Activated CD4-positive, alpha-beta T cell treated with anti-CD3 and anti-CD28 coated beads for 36 hours (primary cell): ENCODE measurements at regions not wholly inside any gene's neighbourhood (a gene's known extent, or its start where the extent isn't known, plus 50 kb on each side); places are given as distances from the start of the nearest gene placed in this dataset.

Experiments
- ATAC-seq: fragments of 200-7000 bp; cut with Tn5 transposase; one replicate; pipeline ENCODE4 v1.10.0; 2021; ENCODE audit warnings: mild to moderate bottlenecking, moderate library complexity
- CTCF ChIA-PET: fragments of 350-600 bp; sonication (Branson Sonifier 250); formaldehyde crosslinking; loops from one replicate; lab custom pipeline; 2021; ENCODE audit warnings: antibody characterized with exemption; lab: Charles Lee
- POLR2A ChIA-PET: fragments of 350-600 bp; sonication (Branson Sonifier 250); formaldehyde crosslinking; loops from one replicate; lab custom pipeline; 2021; ENCODE audit warnings: antibody characterized with exemption, inconsistent platforms; lab: Charles Lee
- DNase-seq: peaks from one replicate; pipeline ENCODE4 v3.0.0-alpha.2; 2020
- H3K27ac Mint-ChIP-seq: one replicate; pipeline ENCODE4 v1.8.0; 2021; ENCODE audit warnings: mixed read lengths
- H3K27me3 Mint-ChIP-seq: one replicate; pipeline ENCODE4 v1.8.0; 2021; ENCODE audit warnings: mixed read lengths
- H3K36me3 Mint-ChIP-seq: one replicate; pipeline ENCODE4 v1.8.0; 2021; ENCODE audit warnings: low read depth, mixed read lengths
- H3K4me1 Mint-ChIP-seq: one replicate; pipeline ENCODE4 v1.8.0; 2021; ENCODE audit warnings: mixed read lengths
- H3K4me3 Mint-ChIP-seq: one replicate; pipeline ENCODE4 v1.8.0; 2021; ENCODE audit warnings: mild to moderate bottlenecking, moderate library complexity, mixed read lengths
- H3K9me3 Mint-ChIP-seq: one replicate; pipeline ENCODE4 v1.8.0; 2021; ENCODE audit warnings: low read depth, mixed read lengths
- intact Hi-C, 2 experiments: fragments of 100-400 bp; cut with DNase I in 1 of 2; cut with micrococcal nuclease in 1 of 2; formaldehyde crosslinking; loops; one replicate each; pipeline versions ENCODE4 v1.14.2 to v1.15.1; 2022 to 2024; cut with DNase I, micrococcal nuclease

DNA sequence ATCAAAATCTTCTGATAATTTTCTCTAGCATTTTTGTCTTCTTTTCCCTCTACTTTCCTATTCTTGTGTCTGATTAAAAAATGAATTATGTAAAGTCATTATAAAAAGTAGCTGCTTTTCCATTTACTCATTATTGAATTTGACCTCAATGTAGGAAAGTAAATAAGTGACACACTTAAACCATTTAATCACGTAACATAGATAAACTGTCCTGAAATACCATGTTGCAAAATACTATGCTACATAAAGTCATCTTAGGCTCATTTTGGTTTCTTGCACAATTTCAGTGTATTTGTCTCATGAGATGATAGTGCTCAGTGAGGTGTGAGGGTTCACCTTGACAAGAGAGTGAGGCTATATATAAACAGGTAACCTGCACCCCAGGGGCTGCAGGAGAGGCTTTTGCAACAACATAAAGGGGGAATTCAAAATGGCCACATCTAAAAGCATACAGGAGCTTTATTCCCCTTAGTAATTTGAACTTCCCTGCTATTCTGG lies 502.7 kb downstream of the RNF144A start:
- ChIA-PET POLR2A (no interaction called here), CTCF (interaction anchor here (1.0 to 1.4 kb wide), 2 partner anchors 9 to 322 kb away, joined by 3 to 4 read pairs; no protein-coding TSS in a partner anchor)
- no peak for ATAC-seq
- intact Hi-C loops: loop anchor here in 1 of 2 experiments (5.0 kb wide), 1 partner anchor 218 kb away; no protein-coding TSS in a partner anchor
- no peak for DNase-seq
- Mint-ChIP-seq H3K36me3 (peaks cover 3% of the 10 kb centered on the region), H3K9me3 (peaks cover 6% of the 10 kb centered on the region), H3K27ac (no peak overlapping the region), H3K4me3 (no peak overlapping the region), H3K27me3 (peaks cover 17% of the 10 kb centered on the region), H3K4me1 (peaks cover 4% of the 10 kb centered on the region)

DNA sequence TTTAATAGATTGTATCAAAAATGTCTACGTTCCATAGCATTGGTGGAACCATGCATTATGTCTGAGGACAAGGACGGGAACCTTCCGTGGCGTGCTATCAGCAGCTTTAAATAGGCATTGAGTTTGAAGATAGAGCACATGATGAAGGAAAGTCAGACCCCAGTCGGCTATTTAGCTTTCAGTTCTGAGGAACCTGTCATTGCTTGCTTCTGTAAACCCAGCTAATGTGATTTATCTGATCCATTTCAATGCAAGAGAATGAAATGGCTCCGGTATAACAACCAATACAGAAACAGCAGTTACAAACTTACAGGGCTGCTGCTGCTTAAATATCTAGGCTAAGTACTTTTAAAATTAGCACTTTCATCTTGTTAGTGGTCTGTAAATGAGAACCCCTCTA lies 503.3 kb downstream of the RNF144A start:
- Mint-ChIP-seq H3K27ac (no peak overlapping the region), H3K27me3 (peaks cover 17% of the 10 kb centered on the region), H3K4me3 (no peak overlapping the region), H3K36me3 (peaks cover 3% of the 10 kb centered on the region), H3K9me3 (peaks cover 6% of the 10 kb centered on the region), H3K4me1 (peaks cover 4% of the 10 kb centered on the region)
- ATAC-seq (no peak), DNase-seq (no peak)
- intact Hi-C loops: loop anchor here in 1 of 2 experiments (5.0 kb wide), 1 partner anchor 218 kb away; no protein-coding TSS in a partner anchor
- CTCF ChIA-PET: interaction anchor here (1.4 kb wide), 1 partner anchor 9 kb away, joined by 4 read pairs; no protein-coding TSS in a partner anchor
- POLR2A ChIA-PET: no interaction called here

DNA sequence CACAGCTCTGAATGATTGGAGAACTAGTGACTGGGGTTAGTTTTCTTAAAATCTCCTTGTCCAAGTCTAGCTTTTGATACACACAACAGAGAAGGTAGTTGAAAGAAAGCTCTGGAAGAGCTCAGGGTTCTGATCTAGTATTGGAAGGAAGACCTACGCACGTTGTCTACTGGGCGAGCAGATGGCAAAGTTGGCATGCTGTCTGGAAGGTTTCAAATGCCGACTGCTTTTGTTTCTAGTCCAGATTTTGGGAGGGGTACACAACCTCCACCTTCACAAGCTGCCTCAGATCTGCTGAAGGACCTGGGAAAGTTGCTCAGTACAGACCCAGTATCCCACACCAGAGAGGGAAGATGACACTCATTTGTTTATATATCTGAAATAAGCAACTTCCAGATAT lies 507.3 kb downstream of the RNF144A start:
- no peak overlapping the region for H3K27ac Mint-ChIP-seq
- POLR2A ChIA-PET: no interaction called here
- intact Hi-C loops: loop anchor here in 1 of 2 experiments (5.0 kb wide), 1 partner anchor 222 kb away; no protein-coding TSS in a partner anchor
- CTCF ChIA-PET: interaction anchor here (1.0 kb wide), 1 partner anchor 129 kb away, joined by 3 read pairs; no protein-coding TSS in a partner anchor
- H3K4me3 Mint-ChIP-seq: no peak overlapping the region
- DNase-seq: no peak
- no peaks in the 10 kb centered on the region for H3K36me3 Mint-ChIP-seq
- peaks cover 21% of the 10 kb centered on the region for H3K4me1 Mint-ChIP-seq
- H3K9me3 Mint-ChIP-seq: no peaks in the 10 kb centered on the region
- peaks cover 11% of the 10 kb centered on the region for H3K27me3 Mint-ChIP-seq
- no peak for ATAC-seq

DNA sequence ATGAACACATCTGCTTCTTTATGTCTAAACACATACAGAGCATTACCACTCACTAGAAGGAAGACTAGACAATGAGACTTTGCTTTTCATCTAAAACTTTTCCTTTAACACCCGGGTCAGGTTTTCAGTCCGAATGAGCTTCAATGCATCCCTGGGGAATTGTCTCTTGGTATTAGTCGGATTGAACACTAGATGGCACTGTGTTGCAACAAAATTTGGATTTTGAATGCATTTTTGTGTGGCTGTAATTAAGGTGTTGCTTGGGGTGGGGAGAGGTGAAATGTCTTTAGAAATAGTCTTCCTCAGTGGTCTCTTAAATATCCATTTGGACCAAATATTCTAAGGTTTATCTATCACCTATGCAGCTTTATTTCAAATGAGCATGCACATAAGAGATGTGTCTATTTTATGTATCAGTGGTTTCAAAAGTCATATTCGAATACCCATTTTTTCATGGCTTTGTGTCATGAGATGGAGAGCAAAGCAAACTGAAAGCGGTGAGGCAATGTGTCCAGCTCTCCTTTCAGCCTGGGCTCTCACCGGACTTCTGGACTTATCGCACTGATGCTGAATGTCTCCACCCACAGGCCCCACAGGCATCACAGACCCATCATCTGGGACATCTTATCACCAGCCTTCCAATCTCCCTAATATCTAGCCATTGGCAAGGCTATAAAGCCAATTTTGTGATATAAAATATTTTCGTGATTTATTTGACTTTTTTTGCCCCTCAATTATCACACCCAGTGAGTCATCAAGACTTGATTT lies 510.3 kb downstream of the RNF144A start:
- POLR2A ChIA-PET: interaction anchor here (0.7 to 1.0 kb wide), 2 partner anchors 23 to 140 kb away, joined by 3 read pairs; no protein-coding TSS in a partner anchor

DNA sequence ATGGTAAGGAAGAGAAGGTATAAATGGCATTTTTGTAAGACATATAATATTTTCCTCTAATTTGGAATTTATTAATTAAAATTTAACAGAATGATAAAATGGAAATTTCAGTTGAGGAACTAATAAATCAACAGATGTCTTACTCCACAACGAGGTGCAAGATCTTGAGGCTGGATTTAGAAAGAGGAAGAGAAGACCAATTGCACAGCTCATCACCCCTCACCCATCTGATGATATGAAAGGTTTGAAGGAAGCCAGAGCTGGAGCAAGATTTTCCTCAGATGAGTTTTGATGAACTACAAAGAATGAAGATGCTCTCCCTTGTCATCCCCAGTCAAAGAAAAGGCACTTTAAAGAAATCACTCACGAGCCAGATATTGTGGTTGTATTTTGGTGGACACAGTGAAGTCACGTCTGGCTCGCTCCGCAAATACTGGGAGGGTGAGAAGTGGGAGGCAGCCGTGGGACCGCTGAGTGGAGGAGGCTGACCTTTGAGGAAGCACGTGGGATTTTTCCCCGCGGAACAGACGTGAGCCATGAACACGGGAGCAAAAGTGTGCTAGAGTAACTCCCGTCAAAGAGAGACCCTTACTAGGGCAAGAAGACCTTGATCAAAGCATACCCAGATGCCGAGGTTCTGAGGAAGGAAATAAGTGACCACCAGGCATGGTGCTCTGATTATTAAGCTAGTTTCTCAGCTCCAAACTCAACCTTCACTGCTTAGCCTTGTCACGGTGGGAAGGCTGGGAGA lies 511.4 kb downstream of the RNF144A start:
- H3K9me3 Mint-ChIP-seq: peaks cover 6% of the 10 kb centered on the region
- peak overlapping the region; percentile 63 for H3K27ac Mint-ChIP-seq
- POLR2A ChIA-PET: interaction anchor here (0.7 to 1.0 kb wide), 2 partner anchors 21 to 139 kb away, joined by 3 read pairs; no protein-coding TSS in a partner anchor
- ATAC-seq: no peak
- CTCF ChIA-PET: interaction anchor here (0.6 to 3.1 kb wide), 30 partner anchors 8 to 1537 kb away, joined by 3 to 16 read pairs (median 4); no protein-coding TSS in a partner anchor
- peaks cover 43% of the 10 kb centered on the region for H3K4me1 Mint-ChIP-seq
- peaks cover 5% of the 10 kb centered on the region for H3K27me3 Mint-ChIP-seq
- H3K4me3 Mint-ChIP-seq: peak overlapping the region; percentile 3
- intact Hi-C loops: loop anchor here (2.0 to 5.0 kb wide), 8 partner anchors 226 to 1334 kb away; no protein-coding TSS in a partner anchor
- H3K36me3 Mint-ChIP-seq: peaks cover 10% of the 10 kb centered on the region
- DNase-seq: no peak

More for the DNA sequence above, 510.3 kb downstream of the RNF144A start:
- intact Hi-C loops: loop anchor here (1.0 to 5.0 kb wide), 11 partner anchors 225 to 1335 kb away; no protein-coding TSS in a partner anchor
- H3K9me3 Mint-ChIP-seq: peaks cover 2% of the 10 kb centered on the region
- H3K27ac Mint-ChIP-seq: peak overlapping the region; percentile 51
- peaks cover 41% of the 10 kb centered on the region for H3K4me1 Mint-ChIP-seq
- H3K4me3 Mint-ChIP-seq: no peak overlapping the region
- CTCF ChIA-PET: interaction anchor here (0.6 to 3.1 kb wide), 39 partner anchors 9 to 1534 kb away, joined by 3 to 17 read pairs (median 4); no protein-coding TSS in a partner anchor
- peaks cover 9% of the 10 kb centered on the region for H3K27me3 Mint-ChIP-seq
- no peak for DNase-seq
- no peak for ATAC-seq
- peaks cover 4% of the 10 kb centered on the region for H3K36me3 Mint-ChIP-seq

DNA sequence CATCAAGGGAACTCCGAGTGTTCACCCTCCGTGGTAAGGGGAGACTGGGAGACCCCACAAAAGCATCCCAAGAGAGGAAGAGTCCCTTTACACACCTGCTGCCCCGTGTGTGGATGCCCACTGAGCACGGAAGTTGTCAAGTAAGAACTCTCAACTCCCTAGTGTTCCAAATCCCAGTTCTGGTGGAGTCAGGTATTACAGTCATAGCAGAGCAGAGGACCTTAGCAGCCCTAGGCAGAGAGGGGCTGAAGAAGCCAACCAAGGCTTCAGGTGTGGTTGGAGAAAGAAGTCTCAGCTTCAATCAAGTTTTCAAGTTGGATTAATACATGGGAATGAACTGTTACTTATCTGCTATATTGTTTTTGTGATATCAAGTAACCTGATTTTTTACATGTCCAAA lies 512.5 kb downstream of the RNF144A start:
- peak overlapping the region; percentile 84 for H3K27ac Mint-ChIP-seq

GRCh38 chr2:7430421-7430868 lies 513.2 kb downstream of the RNF144A start:
- Mint-ChIP-seq H3K27ac (peak overlapping the region; percentile 84), H3K9me3 (peaks cover 12% of the 10 kb centered on the region), H3K36me3 (peaks cover 18% of the 10 kb centered on the region), H3K4me1 (peaks cover 47% of the 10 kb centered on the region), H3K27me3 (peaks cover 5% of the 10 kb centered on the region), H3K4me3 (peak overlapping the region; percentile 62)
- intact Hi-C loops: loop anchor here (2.0 to 10.0 kb wide), 4 partner anchors 136 to 974 kb away; no protein-coding TSS in a partner anchor
- ATAC-seq: peak; percentile 47
- DNase-seq: no peak
- CTCF ChIA-PET: interaction anchor here (0.6 kb wide), 1 partner anchor 173 kb away, joined by 3 read pairs; no protein-coding TSS in a partner anchor
- POLR2A ChIA-PET: no interaction called here

More for the DNA sequence above, 512.5 kb downstream of the RNF144A start:
- H3K36me3 Mint-ChIP-seq: peaks cover 17% of the 10 kb centered on the region
- DNase-seq: no peak
- peaks cover 43% of the 10 kb centered on the region for H3K4me1 Mint-ChIP-seq
- peaks cover 12% of the 10 kb centered on the region for H3K9me3 Mint-ChIP-seq
- POLR2A ChIA-PET: no interaction called here
- H3K4me3 Mint-ChIP-seq: peak overlapping the region; percentile 62
- peaks cover 5% of the 10 kb centered on the region for H3K27me3 Mint-ChIP-seq
- intact Hi-C loops: loop anchor here (2.0 to 10.0 kb wide), 12 partner anchors 137 to 1333 kb away; no protein-coding TSS in a partner anchor
- ATAC-seq: no peak
- CTCF ChIA-PET: interaction anchor here (0.6 to 3.1 kb wide), 5 partner anchors 9 to 165 kb away, joined by 3 to 16 read pairs (median 3); no protein-coding TSS in a partner anchor

DNA sequence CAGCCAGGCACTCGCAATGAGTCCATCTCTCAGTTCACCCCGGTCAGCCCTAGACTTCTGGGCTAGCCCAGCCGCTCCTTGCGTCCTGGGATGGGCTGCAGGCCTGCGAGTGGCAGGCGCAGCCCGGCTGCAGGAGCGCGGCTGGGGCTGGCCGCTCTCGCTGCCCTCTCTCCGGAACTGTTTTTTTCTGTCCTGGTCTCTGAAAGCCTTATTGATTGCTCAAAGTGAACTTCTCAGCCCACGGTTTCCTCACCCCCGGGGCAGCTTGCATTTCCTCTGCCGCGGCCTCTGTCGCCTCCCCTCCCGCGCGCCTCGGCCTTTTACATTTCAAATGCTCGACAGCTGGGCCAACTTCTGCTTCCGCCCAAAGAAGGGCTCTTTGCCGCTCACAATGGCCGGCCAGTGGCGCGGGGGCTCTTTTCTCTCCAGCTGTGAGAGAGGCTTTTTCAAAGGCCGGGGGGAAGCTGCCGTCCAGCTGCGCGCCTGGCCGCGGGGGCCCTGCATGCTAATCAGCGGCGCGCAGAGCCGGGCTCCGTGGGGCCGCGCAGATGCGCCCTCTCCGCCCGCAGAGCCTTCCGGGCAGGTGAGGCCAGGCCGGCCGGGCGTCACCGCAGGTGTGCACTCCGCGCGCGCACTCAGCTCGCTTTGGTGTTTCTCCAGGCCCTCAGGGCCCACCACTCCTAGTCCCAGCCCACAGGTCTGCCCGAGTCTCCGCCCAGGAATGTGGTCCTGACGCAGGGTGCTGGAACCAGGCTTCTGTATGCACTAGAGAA lies 513.8 kb downstream of the RNF144A start:
- H3K27me3 Mint-ChIP-seq: peaks cover 5% of the 10 kb centered on the region
- peaks cover 12% of the 10 kb centered on the region for H3K9me3 Mint-ChIP-seq
- H3K27ac Mint-ChIP-seq: peak overlapping the region; percentile 84
- H3K4me3 Mint-ChIP-seq: peak overlapping the region; percentile 62
- H3K36me3 Mint-ChIP-seq: peaks cover 19% of the 10 kb centered on the region
- peaks cover 53% of the 10 kb centered on the region for H3K4me1 Mint-ChIP-seq
- ChIA-PET CTCF (interaction anchor here (0.6 kb wide), 1 partner anchor 174 kb away, joined by 3 read pairs; no protein-coding TSS in a partner anchor), POLR2A (interaction anchor here (1.0 kb wide), 1 partner anchor 19 kb away, joined by 5 read pairs; no protein-coding TSS in a partner anchor)
- intact Hi-C loops: loop anchor here (2.0 to 10.0 kb wide), 4 partner anchors 136 to 974 kb away; no protein-coding TSS in a partner anchor
- peak; percentile 53 for ATAC-seq
- DNase-seq: peak; percentile 77

DNA sequence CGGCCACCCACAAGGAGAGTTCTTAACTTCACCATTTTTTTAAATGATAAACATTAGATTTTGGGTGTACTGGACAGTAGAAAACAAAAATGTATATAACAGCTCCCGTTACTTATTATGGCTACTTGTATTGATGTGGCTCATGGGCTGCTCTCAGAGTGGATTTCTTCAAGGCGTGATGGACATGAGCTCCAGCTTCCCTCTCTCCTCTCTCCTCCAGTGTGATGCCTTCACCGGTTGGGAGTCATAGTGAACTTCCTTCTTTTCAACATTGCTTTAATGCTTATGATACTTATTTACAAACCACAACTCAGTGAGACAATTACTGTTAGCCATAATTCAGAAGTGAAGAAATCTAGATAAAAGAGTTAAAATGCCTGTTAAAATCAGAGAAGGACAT lies 515.2 kb downstream of the RNF144A start:
- Mint-ChIP-seq H3K4me3 (peak overlapping the region; percentile 3), H3K9me3 (peaks cover 12% of the 10 kb centered on the region), H3K27ac (peak overlapping the region; percentile 26), H3K4me1 (peaks cover 63% of the 10 kb centered on the region), H3K36me3 (peaks cover 26% of the 10 kb centered on the region), H3K27me3 (peaks cover 5% of the 10 kb centered on the region)
- ATAC-seq: no peak
- intact Hi-C loops: loop anchor here in 1 of 2 experiments (5.0 to 10.0 kb wide), 3 partner anchors 155 to 972 kb away; no protein-coding TSS in a partner anchor
- ChIA-PET CTCF (no interaction called here), POLR2A (interaction anchor here (0.5 kb wide), 1 partner anchor 19 kb away, joined by 6 read pairs; no protein-coding TSS in a partner anchor)
- DNase-seq: no peak
